NCI-H1105 treated with DMSO at 0.1 percent for 48 hours (cell line): ENCODE measurements at regions not wholly inside any gene's neighbourhood (a gene's known extent, or its start where the extent isn't known, plus 50 kb on each side); places are given as distances from the start of the nearest gene placed in this dataset.
A peak's percentile ranks its signal among the peaks of the same experiment; 100 is the strongest.

Experiments used
- DNase-seq: peaks from one replicate; lab custom pipeline; 2025; lab: John Stamatoyannopoulos, UW

- DNase-seq: peak; percentile 4
These were observed 115.9 kb downstream of the OMA1 start for GRCh38 chr1:58430421-58431275.

- no peak for DNase-seq
These were observed 119.6 kb downstream of the OMA1 start for GRCh38 chr1:58426918-58427317.

GRCh38 chr1:58422436-58422835 is 124.1 kb downstream of the OMA1 start:
- DNase-seq: no peak

GRCh38 chr1:58418283-58419228 is 128.0 kb downstream of the OMA1 start:
- DNase-seq: no peak

GRCh38 chr1:58412071-58412580 is 134.4 kb downstream of the OMA1 start:
- DNase-seq: no peak

GRCh38 chr1:58409890-58410289 is 136.6 kb downstream of the OMA1 start:
- no peak for DNase-seq

GRCh38 chr1:58409336-58409735 is 137.2 kb downstream of the OMA1 start:
- DNase-seq: no peak

- no peak for DNase-seq
These were observed 140.0 kb downstream of the OMA1 start for GRCh38 chr1:58406301-58407071.

- DNase-seq: no peak
These were observed 140.9 kb downstream of the OMA1 start for GRCh38 chr1:58405660-58406059.

GRCh38 chr1:58403894-58404293 is 142.6 kb downstream of the OMA1 start:
- no peak for DNase-seq

GRCh38 chr1:58402444-58402843 is 144.1 kb downstream of the OMA1 start:
- DNase-seq: no peak

- no peak for DNase-seq
These were observed 144.5 kb downstream of the OMA1 start for GRCh38 chr1:58401991-58402390.

- DNase-seq: no peak
These were observed 147.3 kb downstream of the OMA1 start for GRCh38 chr1:58399176-58399575.

GRCh38 chr1:58398714-58399113 is 147.8 kb downstream of the OMA1 start:
- DNase-seq: no peak

- no peak for DNase-seq
These were observed 149.2 kb downstream of the OMA1 start for GRCh38 chr1:58397187-58397820.

- no peak for DNase-seq
These were observed 150.4 kb downstream of the OMA1 start for GRCh38 chr1:58396150-58396549.

- no peak for DNase-seq
These were observed 151.2 kb downstream of the OMA1 start for GRCh38 chr1:58395355-58395754.

GRCh38 chr1:58392083-58392482 is 154.4 kb downstream of the OMA1 start:
- DNase-seq: no peak

GRCh38 chr1:58391514-58391913 is 155.0 kb downstream of the OMA1 start:
- no peak for DNase-seq

GRCh38 chr1:58391056-58391455 is 155.5 kb downstream of the OMA1 start:
- DNase-seq: no peak

- DNase-seq: no peak
These were observed 156.4 kb downstream of the OMA1 start for GRCh38 chr1:58390091-58390490.
